ENCODE measurements at regions not wholly inside any gene's neighbourhood (a gene's known extent, or its start where the extent isn't known, plus 50 kb on each side); places are given as distances from the start of the nearest gene placed in this dataset.

- no peaks in the 10 kb centered on the region for H3K9me3 ChIP-seq (ENCODE audit: control insufficient read depth, insufficient read depth, low read depth, low read length)
- ChIA-PET POLR2A (no interaction called here), CTCF (no interaction called here)
- intact Hi-C loops (cut with micrococcal nuclease; ENCODE audit: unreplicated experiment), result no loop called here
- H3K27me3 ChIP-seq (ENCODE audit: control insufficient read depth, insufficient read depth, low read length), result no peaks in the 10 kb centered on the region
- H3K4me3 ChIP-seq (ENCODE audit: low read depth in 2 of 2, low read length in 2 of 2), result no peak overlapping the region
- BruUV-seq (replicated peaks), result no TSS peak
- H3K4me1 ChIP-seq (ENCODE audit: control insufficient read depth, insufficient read depth, low read length), result no peaks in the 10 kb centered on the region
- in situ Hi-C loops (cut with HindIII; ENCODE audit: low pct_unique_long_range_greater_than_20kb, low sequenced_read_pairs), result no loop called here
- no peaks in the 10 kb centered on the region for H3K36me3 ChIP-seq (ENCODE audit: control insufficient read depth, insufficient read depth, low read length)
- ATAC-seq (no peak), DNase-seq (ENCODE audit: low read depth, low spot score) (no peak)
- no peak overlapping the region for H3K27ac ChIP-seq (ENCODE audit: low read length)
- no peak for TF ChIP-seq SIN3A (IDR thresholded peaks at IDR 0.05; ENCODE audit: borderline replicate concordance, insufficient read depth, low read depth, low read length)
- TF ChIP-seq REST (IDR thresholded peaks at IDR 0.05; ENCODE audit: insufficient read depth in 1 of 2, low read depth in 2 of 2, low read length in 1 of 2), result no peak
- TF ChIP-seq TCF7L2 (IDR thresholded peaks at IDR 0.05; ENCODE audit: low read depth, low read length), result no peak
- TF ChIP-seq POLR2AphosphoS5 (IDR thresholded peaks at IDR 0.05; ENCODE audit: low read depth, low read length), result no peak
- no peak for TF ChIP-seq CTCF (IDR thresholded peaks at IDR 0.05)
Measured at GRCh38 chr6:76441875-76442274, 369.4 kb upstream of the IMPG1 start.

- no peaks in the 10 kb centered on the region for H3K4me1 ChIP-seq (ENCODE audit: control insufficient read depth, insufficient read depth, low read length)
- ChIA-PET CTCF (no interaction called here), POLR2A (no interaction called here)
- no peaks in the 10 kb centered on the region for H3K36me3 ChIP-seq (ENCODE audit: control insufficient read depth, insufficient read depth, low read length)
- DNase-seq (ENCODE audit: low read depth, low spot score) (no peak), ATAC-seq (no peak)
- in situ Hi-C loops (cut with HindIII; ENCODE audit: low pct_unique_long_range_greater_than_20kb, low sequenced_read_pairs) (no loop called here), intact Hi-C loops (cut with micrococcal nuclease; ENCODE audit: unreplicated experiment) (no loop called here)
- H3K9me3 ChIP-seq (ENCODE audit: control insufficient read depth, insufficient read depth, low read depth, low read length), result no peaks in the 10 kb centered on the region
- no peak for TF ChIP-seq CTCF (IDR thresholded peaks at IDR 0.05)
- no peak for TF ChIP-seq SIN3A (IDR thresholded peaks at IDR 0.05; ENCODE audit: borderline replicate concordance, insufficient read depth, low read depth, low read length)
- TF ChIP-seq REST (IDR thresholded peaks at IDR 0.05; ENCODE audit: insufficient read depth in 1 of 2, low read depth in 2 of 2, low read length in 1 of 2), result no peak
- no peak for TF ChIP-seq POLR2AphosphoS5 (IDR thresholded peaks at IDR 0.05; ENCODE audit: low read depth, low read length)
- TF ChIP-seq TCF7L2 (IDR thresholded peaks at IDR 0.05; ENCODE audit: low read depth, low read length), result no peak
- no peak overlapping the region for H3K4me3 ChIP-seq (ENCODE audit: low read depth in 2 of 2, low read length in 2 of 2)
- no peaks in the 10 kb centered on the region for H3K27me3 ChIP-seq (ENCODE audit: control insufficient read depth, insufficient read depth, low read length)
- H3K27ac ChIP-seq (ENCODE audit: low read length), result no peak overlapping the region
- no TSS peak for BruUV-seq (replicated peaks)
Measured at GRCh38 chr6:76439811-76440210, 367.3 kb upstream of the IMPG1 start.

Data from Panc1 (cell line).